NCI-H1694 treated with DMSO at 0.1 percent for 48 hours (cell line): ENCODE measurements at regions not wholly inside any gene's neighbourhood (a gene's known extent, or its start where the extent isn't known, plus 50 kb on each side); places are given as distances from the start of the nearest gene placed in this dataset.
A peak's percentile ranks its signal among the peaks of the same experiment; 100 is the strongest.
"Not testable (repeated sequence)": the region's sequence is repeated elsewhere in the genome, so short reads cannot be mapped to it uniquely, and the experiment has no call there.

Source experiments
- DNase-seq: peaks from one replicate; lab custom pipeline; 2025; lab: John Stamatoyannopoulos, UW

- DNase-seq = no peak
Measured at GRCh38 chr5:153939101-153939500, 99.6 kb downstream of the FAM114A2 start.

- no peak for DNase-seq
Measured at GRCh38 chr5:153938191-153938842, 100.4 kb downstream of the FAM114A2 start.

GRCh38 chr5:153937661-153938060 is 101.0 kb downstream of the FAM114A2 start:
- no peak for DNase-seq

GRCh38 chr5:153935151-153935550 is 103.6 kb downstream of the FAM114A2 start:
- not testable (repeated sequence) for DNase-seq

- no peak for DNase-seq
Measured at GRCh38 chr5:153926201-153926600, 112.5 kb downstream of the FAM114A2 start.

- DNase-seq = no peak
Measured at GRCh38 chr5:153919161-153919560, 119.5 kb downstream of the FAM114A2 start.

DNA sequence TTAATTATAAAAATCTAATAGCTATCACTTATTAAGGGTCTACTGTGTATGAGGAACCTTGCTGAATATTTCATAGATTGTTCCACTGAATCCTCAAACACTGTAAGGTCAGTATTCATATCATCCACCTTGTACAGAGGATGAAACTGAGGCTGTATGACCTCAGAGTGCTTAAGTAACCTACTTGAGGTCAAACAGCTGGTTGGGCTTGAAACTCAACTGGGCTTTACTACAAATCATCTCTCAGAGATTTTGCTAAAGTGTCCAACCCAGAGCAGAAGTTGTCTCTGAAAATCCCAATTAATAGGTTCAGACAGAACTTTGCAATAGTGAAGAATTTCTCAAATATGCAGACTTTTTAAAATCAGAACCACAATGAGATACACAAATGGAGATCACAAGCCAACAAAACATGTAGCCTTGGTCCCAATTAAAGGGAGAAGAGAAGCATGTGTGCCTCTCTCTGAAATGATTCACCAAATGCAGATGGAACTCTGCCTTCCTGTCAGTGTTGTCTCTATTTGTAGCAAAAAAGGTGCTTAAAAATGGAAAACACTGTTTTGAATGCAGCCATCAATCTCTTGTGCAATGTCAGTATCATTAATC is 131.4 kb downstream of the FAM114A2 start:
- no peak for DNase-seq

- no peak for DNase-seq
Measured at GRCh38 chr5:153905219-153905618, 133.5 kb downstream of the FAM114A2 start.

DNA sequence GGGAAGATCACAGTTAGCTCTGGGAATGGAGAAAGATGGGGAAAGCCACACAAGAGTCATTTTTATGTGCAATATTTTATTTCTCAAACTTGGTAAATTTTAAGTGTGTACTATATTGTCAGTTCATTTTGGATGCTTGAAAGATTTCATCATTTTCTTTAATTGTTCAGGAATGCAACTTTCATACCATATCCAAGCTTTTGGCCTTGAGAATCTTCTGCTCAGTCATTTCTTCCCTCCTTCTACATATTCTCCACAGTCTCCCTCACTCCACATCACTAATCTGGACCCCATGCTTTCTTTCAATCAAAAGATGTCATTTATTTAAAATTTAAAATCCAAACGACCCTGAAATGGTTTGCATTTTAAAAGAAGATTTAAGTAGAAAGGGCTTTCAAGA is 135.4 kb downstream of the FAM114A2 start:
- DNase-seq = no peak

DNA sequence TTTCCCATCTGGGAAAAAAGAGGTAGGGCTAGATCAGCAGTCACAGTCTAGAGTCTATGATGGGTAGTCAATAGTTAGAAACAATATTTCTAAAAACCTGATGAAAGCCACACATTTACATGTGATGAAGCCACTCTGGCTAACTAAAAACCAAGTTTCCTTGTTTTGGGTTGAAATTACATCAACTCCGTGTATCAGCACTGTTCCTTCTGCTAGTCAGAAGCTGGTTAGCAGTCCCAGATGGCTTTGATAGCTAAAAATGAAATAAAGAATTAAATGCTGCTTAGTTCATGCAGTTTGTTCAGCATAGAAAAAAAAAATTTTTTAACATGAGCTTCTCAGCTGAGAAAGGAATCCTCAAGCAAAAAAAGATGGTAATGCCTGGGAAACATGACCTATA is 136.7 kb downstream of the FAM114A2 start:
- DNase-seq = no peak

DNA sequence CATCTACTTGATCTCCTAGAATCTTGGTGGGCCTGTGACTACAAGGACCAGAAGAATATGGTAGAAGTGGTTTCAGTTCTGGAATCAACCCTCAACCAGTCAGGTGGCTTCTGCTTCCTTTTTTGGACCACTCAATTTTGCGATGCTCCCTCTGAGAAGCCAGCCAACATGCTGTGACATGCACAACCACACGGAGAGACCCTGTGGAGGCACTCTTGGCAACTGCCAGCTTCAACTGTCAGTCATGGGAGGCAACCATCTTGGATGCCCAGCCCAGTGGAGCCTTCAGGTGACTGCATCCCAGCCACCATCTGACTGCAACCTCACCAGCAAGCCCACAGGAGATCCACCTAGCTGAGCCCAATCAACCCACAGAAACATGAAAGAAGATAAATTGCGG is 137.3 kb downstream of the FAM114A2 start:
- DNase-seq = no peak

DNA sequence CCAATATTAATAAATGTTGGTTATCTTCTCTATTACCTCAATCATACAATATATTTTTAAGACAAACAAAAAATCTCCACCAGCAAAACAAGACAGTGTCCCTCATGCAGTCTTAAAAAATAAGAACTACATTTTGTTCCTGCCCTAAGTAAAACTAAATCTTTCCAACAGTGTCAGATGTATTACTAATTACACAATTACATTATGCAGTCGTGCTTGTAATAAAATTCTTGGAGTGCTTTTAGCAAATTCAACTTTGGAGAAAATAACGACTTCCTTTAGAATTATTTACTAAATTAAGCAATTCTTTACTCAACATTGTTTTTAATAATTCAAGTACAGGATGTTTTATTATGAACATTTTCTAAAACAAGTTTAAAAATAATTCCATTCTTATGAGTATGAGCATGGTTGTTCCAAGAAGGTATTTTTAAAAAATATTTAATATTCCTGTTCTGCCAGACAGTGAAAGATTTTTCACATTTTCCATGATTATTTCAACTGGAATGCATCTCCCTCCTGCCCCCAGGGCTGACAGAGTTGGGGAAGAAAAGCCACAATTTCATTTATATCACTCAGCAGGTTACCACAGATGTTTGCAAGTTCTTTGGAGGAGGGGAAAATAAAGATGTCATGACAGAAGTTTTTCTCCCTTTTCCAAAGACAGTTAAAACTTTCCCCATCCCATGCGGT is 137.9 kb downstream of the FAM114A2 start:
- DNase-seq = no peak

GRCh38 chr5:153899746-153900145 is 139.0 kb downstream of the FAM114A2 start:
- DNase-seq = no peak

DNA sequence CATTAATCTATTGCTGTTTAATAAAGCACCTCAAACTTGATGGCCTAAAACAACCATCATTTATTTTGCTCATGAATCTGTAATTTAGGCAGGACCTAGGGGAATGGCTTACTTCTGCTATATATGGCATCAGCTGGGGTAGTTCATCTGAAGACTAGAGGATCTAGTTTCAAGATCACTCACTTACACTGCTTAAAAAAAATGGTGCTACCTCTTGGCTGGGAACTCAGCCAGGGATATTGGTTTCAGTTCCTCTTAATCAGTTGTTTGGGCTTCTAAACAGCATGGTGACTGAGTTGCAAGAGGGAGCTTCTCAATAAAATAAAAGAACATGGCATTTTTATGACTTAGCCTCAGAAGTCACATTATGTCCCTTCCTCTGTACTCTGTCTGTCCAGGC is 142.0 kb downstream of the FAM114A2 start:
- DNase-seq = peak; percentile 50

DNA sequence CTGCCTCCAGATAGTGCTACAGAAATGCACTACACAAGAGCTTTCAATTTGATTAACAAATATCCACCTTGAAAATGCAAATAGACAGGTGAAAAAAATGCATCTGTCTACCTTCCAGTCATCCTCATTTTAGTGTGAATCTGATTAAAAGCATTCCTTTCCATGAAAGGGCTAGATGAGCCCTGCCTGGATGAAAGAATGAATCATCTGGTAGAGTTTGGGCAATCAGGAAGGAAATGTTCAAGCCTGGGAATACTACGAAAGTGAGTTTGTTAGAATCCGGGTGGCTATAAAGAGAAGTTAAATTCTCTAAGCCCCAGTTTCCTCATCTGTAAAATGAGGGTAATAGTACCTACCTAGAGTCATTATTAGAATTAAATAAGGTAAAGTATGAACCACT is 142.6 kb downstream of the FAM114A2 start:
- DNase-seq = no peak

DNA sequence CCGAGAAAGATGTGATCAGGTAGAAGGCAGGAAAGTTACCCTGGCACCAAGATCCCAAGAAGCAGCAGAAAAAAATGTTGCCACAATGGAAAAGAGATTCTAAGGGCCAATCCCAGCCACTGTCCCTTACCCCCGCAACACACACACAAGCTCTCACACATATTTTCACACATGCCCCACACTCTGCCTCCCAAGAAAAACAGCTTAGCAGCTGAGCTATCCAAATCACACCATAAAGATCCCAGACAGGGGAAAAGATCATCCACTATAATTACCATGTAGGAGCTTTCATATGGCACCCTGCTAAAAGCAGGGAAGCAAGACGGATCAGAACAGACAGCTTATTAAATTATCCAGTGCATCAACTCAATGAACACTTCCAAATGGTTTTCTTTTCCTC is 143.4 kb downstream of the FAM114A2 start:
- DNase-seq = no peak

- no peak for DNase-seq
Measured at GRCh38 chr5:153893817-153894216, 144.9 kb downstream of the FAM114A2 start.

- no peak for DNase-seq
Measured at GRCh38 chr5:153891394-153891793, 147.3 kb downstream of the FAM114A2 start.

GRCh38 chr5:153888781-153889180 is 149.9 kb downstream of the FAM114A2 start:
- DNase-seq = no peak

GRCh38 chr5:153885141-153885540 is 153.6 kb downstream of the FAM114A2 start:
- no peak for DNase-seq

DNA sequence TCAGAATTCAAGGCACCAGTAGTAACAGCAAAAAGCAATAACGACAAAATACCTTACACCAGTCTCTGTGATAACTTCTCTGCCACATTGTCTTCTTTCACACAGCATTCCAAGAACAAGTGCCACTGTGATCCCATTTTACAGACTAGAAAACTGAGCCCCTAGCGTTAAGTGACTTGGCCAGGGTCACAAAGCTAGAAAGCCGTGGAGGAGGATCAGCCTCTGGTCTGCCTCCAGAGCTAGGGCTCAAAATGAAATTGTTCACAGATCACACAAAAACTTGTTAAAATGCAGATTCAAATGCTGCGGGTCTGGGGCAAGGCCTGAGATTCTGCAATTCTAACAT is 154.1 kb downstream of the FAM114A2 start:
- no peak for DNase-seq

DNA sequence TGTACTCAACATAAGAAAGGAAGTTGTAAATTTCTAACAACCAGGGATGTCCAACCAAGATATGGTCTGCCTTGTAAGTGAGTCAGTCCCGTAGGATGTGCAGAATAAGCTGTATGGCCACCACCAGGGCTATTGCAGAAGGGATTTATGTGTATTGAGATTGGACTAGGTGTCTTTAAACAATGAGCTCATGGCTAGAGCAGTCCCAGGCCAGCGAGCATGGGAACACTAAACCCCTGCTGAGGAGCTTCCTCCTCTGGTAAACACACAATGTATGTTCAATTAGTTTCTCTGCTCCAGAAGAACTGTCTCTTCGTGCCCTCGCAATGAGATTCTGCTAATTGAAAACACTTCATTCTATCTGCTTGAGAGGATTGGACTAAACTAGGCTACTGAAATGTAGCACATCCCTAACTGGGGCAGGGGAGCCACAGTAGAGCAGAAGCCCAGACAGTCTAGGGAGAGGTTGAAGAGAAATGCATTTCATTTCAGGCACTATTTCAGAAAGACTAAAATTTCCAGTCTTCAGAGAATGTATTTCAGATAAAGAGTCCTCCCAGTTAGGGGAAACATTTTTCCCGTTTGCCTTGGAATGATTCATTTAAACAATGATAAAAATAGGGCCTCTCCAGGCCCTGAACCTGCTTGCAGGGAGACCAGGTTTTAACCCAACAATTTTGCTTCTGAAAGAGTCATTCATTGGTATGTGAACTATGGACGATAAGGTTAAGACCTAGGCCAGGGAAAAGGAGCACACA is 154.7 kb downstream of the FAM114A2 start:
- no peak for DNase-seq

- no peak for DNase-seq
Measured at GRCh38 chr5:153881687-153882086, 157.0 kb downstream of the FAM114A2 start.
